Liver (tissue), 3 donors: ENCODE measurements at regions not wholly inside any gene's neighbourhood (a gene's known extent, or its start where the extent isn't known, plus 50 kb on each side); places are given as distances from the start of the nearest gene placed in this dataset.

Experiments
- CTCF ChIP-seq: fragments of 150-350 bp; IDR thresholded peaks from 2 replicates; pipeline ENCODE4 v1.5.1; 2017; ENCODE audit warnings: improper control_type of control experiment, low read depth, low read length; ENCODE audit not compliant: missing input control
- MAX ChIP-seq: IDR thresholded peaks from 2 replicates; pipeline ENCODE4 v1.6.1; 2016; ENCODE audit warnings: antibody characterized with exemption
- TF ChIP-seq, protein P1 (sequence below): IDR thresholded peaks from 2 replicates; pipeline ENCODE4 v1.6.1; 2016; ENCODE audit warnings: antibody characterized with exemption
- donor health status: healthy.
- donor health status: healthy.

GRCh38 chr2:216756435-216756834, 61.1 kb upstream of the IGFBP5 start:
- TF ChIP-seq CTCF = no peak
- TF ChIP-seq MAX = no peak
- TF ChIP-seq, protein P1, sequence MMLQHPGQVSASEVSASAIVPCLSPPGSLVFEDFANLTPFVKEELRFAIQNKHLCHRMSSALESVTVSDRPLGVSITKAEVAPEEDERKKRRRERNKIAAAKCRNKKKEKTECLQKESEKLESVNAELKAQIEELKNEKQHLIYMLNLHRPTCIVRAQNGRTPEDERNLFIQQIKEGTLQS = no peak
